H1 (cell line): ENCODE measurements at regions not wholly inside any gene's neighbourhood (a gene's known extent, or its start where the extent isn't known, plus 50 kb on each side); places are given as distances from the start of the nearest gene placed in this dataset.

Experiments
- CTCF ChIA-PET: fragments of 300-600 bp; sonication (Branson Sonifier 250); formaldehyde crosslinking; loops from one replicate; lab custom pipeline; 2021; ENCODE audit not compliant: partially characterized antibody; lab: Charles Lee
- POLR2A ChIA-PET: fragments of 300-600 bp; sonication (Branson Sonifier 250); formaldehyde crosslinking; loops from one replicate; lab custom pipeline; 2021; ENCODE audit warnings: inconsistent platforms; ENCODE audit not compliant: partially characterized antibody; lab: Charles Lee
- DNase-seq, 2 experiments: peaks; one replicate each; pipeline versions ENCODE4 v3.0.0 to v3.0.0-alpha.2; 2010 to 2022; ENCODE audit warnings: low spot score in 2 of 2, low read depth in 1 of 2, mixed read lengths in 1 of 2
- FAIRE-seq: peaks from 2 replicates; lab custom pipeline; 2011; peaks lifted over from hg19 to GRCh38; lab: Jason Lieb, UNC
- H2AFZ ChIP-seq: 2 replicates; pipeline ENCODE4 v1.8.1; 2012; ENCODE audit warnings: low read length, inconsistent platforms
- H2AK5ac ChIP-seq: 2 replicates; pipeline ENCODE4 v1.6.1; 2013; ENCODE audit warnings: low read depth, low read length
- H2BK120ac ChIP-seq: replicated peaks from 2 replicates; pipeline ENCODE3; 2013; ENCODE audit warnings: low read depth, low read length, inconsistent platforms
- H2BK12ac ChIP-seq: 2 replicates; pipeline ENCODE4 v1.6.1; 2013; ENCODE audit warnings: low read depth, low read length
- H2BK15ac ChIP-seq: 2 replicates; pipeline ENCODE4 v1.6.1; 2013; ENCODE audit warnings: low read length
- H2BK20ac ChIP-seq: 2 replicates; pipeline ENCODE4 v1.6.1; 2013; ENCODE audit warnings: low read length
- H2BK5ac ChIP-seq: 2 replicates; pipeline ENCODE4 v1.6.1; 2013; ENCODE audit warnings: low read depth, low read length
- H3K14ac ChIP-seq: 2 replicates; pipeline ENCODE4 v1.6.1; 2013; ENCODE audit warnings: inconsistent platforms; ENCODE audit not compliant: insufficient read length
- H3K18ac ChIP-seq: 2 replicates; pipeline ENCODE4 v1.6.1; 2013; ENCODE audit warnings: low read length; ENCODE audit errors: extremely low read depth
- H3K23ac ChIP-seq: 2 replicates; pipeline ENCODE4 v1.6.1; 2013; ENCODE audit warnings: inconsistent platforms; ENCODE audit not compliant: insufficient read length
- H3K23me2 ChIP-seq: 2 replicates; pipeline ENCODE4 v1.6.1; 2013; ENCODE audit warnings: low read depth, low read length
- H3K27ac ChIP-seq: 2 replicates; pipeline ENCODE4 v1.6.1; 2011; ENCODE audit warnings: low read depth, low read length, inconsistent platforms
- H3K27me3 ChIP-seq, 4 experiments: replicated peaks in 1 of 4; 1 replicate in 1 of 4; 2 replicates in 3 of 4; pipeline versions ENCODE4 v1.6.1 to v1.8.1; 2011 to 2013; ENCODE audit warnings: low read length in 3 of 4, mild to moderate bottlenecking in 3 of 4, inconsistent platforms in 2 of 4, mixed read lengths in 2 of 4, moderate library complexity in 1 of 4; ENCODE audit not compliant: control insufficient read depth in 3 of 4, insufficient read depth in 3 of 4; ENCODE audit errors: extremely low read depth in 1 of 4
- H3K36me3 ChIP-seq, 4 experiments: 2 replicates each; pipeline versions ENCODE4 v1.6.1 to v1.8.1; 2011 to 2013; ENCODE audit warnings: mild to moderate bottlenecking in 4 of 4, low read length in 3 of 4, moderate library complexity in 2 of 4, control low read depth in 1 of 4, inconsistent platforms in 1 of 4; ENCODE audit not compliant: insufficient read depth in 4 of 4, control insufficient read depth in 2 of 4
- H3K4ac ChIP-seq: replicated peaks from 2 replicates; pipeline ENCODE3; 2013; ENCODE audit warnings: low read length, low read depth, mixed read lengths, inconsistent platforms; ENCODE audit not compliant: insufficient read length
- H3K4me1 ChIP-seq, 4 experiments: replicated peaks in 1 of 4; 1 replicate in 1 of 4; 2 replicates in 3 of 4; pipeline versions ENCODE4 v1.6.1 to v1.8.1; 2011 to 2013; ENCODE audit warnings: low read length in 3 of 4, inconsistent platforms in 2 of 4, mixed read lengths in 1 of 4; ENCODE audit not compliant: insufficient read depth in 4 of 4, control insufficient read depth in 3 of 4
- H3K4me2 ChIP-seq, 2 experiments: 2 replicates each; pipeline versions ENCODE4 v1.6.1 to v1.8.1; 2011 to 2013; ENCODE audit warnings: low read depth in 2 of 2, low read length in 2 of 2, control low read depth in 1 of 2, inconsistent platforms in 1 of 2, mild to moderate bottlenecking in 1 of 2; ENCODE audit not compliant: insufficient read depth in 1 of 2
- H3K4me3 ChIP-seq, 4 experiments: fragments of 200-600, 300-600 bp in 1 of 4; sonication (generic), shearing (Covaris generic), sonication (Bioruptor Twin) in 1 of 4; 2 replicates each; pipeline versions ENCODE4 v1.5.1 to v1.8.1; 2011 to 2016; ENCODE audit warnings: low read length in 4 of 4, low read depth in 3 of 4, control low read depth in 2 of 4, inconsistent platforms in 2 of 4, mild to moderate bottlenecking in 2 of 4, mixed read lengths in 1 of 4, moderate library complexity in 1 of 4; ENCODE audit not compliant: insufficient read depth in 2 of 4; ENCODE audit errors: extremely low read depth in 1 of 4
- H3K56ac ChIP-seq: replicated peaks from 2 replicates; pipeline ENCODE3; 2013; ENCODE audit warnings: low read depth, mild to moderate bottlenecking, mixed read lengths, low read length, inconsistent platforms; ENCODE audit not compliant: insufficient read length
- H3K79me1 ChIP-seq: 2 replicates; pipeline ENCODE4 v1.6.1; 2013; ENCODE audit warnings: low read depth, low read length, control low read depth
- H3K79me2 ChIP-seq, 2 experiments: 2 replicates each; pipeline versions ENCODE4 v1.6.1 to v1.8.1; 2012 to 2013; ENCODE audit warnings: low read length in 2 of 2, mild to moderate bottlenecking in 2 of 2, inconsistent platforms in 1 of 2; ENCODE audit not compliant: insufficient read depth in 2 of 2, control insufficient read depth in 1 of 2
- H3K9ac ChIP-seq, 4 experiments: replicated peaks in 1 of 4; 1 replicate in 1 of 4; 2 replicates in 3 of 4; pipeline versions ENCODE4 v1.6.1 to v1.8.1; 2011 to 2013; ENCODE audit warnings: low read depth in 3 of 4, low read length in 3 of 4, control low read depth in 2 of 4, mild to moderate bottlenecking in 2 of 4, moderate library complexity in 2 of 4, inconsistent platforms in 1 of 4; ENCODE audit errors: extremely low read depth in 1 of 4
- H3K9me3 ChIP-seq, 2 experiments: 2 replicates each; pipeline versions ENCODE4 v1.6.1 to v1.8.1; 2012 to 2013; ENCODE audit warnings: mild to moderate bottlenecking in 2 of 2, moderate library complexity in 2 of 2, control low read depth in 1 of 2, inconsistent platforms in 1 of 2, low read depth in 1 of 2, low read length in 1 of 2, mixed read lengths in 1 of 2; ENCODE audit not compliant: insufficient read depth in 2 of 2
- H4K20me1 ChIP-seq, 2 experiments: replicated peaks in 1 of 2; 2 replicates each; pipeline versions ENCODE3 to v1.8.1; 2011 to 2013; ENCODE audit warnings: inconsistent platforms in 2 of 2, low read length in 2 of 2, mild to moderate bottlenecking in 1 of 2; ENCODE audit not compliant: insufficient read depth in 2 of 2, control insufficient read depth in 1 of 2
- H4K5ac ChIP-seq: 2 replicates; pipeline ENCODE4 v1.6.1; 2013; ENCODE audit warnings: low read length, low read depth, mixed read lengths, inconsistent platforms; ENCODE audit not compliant: insufficient read length
- H4K8ac ChIP-seq: 2 replicates; pipeline ENCODE4 v1.8.0; 2013; ENCODE audit warnings: mild to moderate bottlenecking, moderate library complexity, low read length, inconsistent platforms; ENCODE audit not compliant: insufficient read depth; ENCODE audit errors: extremely low read depth
- H4K91ac ChIP-seq: replicated peaks from 2 replicates; pipeline ENCODE3; 2013; ENCODE audit warnings: low read length, mixed read lengths, inconsistent platforms; ENCODE audit not compliant: insufficient read length
- BACH1 ChIP-seq: IDR thresholded peaks from 2 replicates; pipeline ENCODE4 v1.6.1; 2012; ENCODE audit warnings: low read length, improper control_type of control experiment
- KDM5A ChIP-seq: fragments of 200-600 bp; IDR thresholded peaks from 2 replicates; pipeline ENCODE4 v1.7.1; 2012; ENCODE audit warnings: mild to moderate bottlenecking, low read length, inconsistent platforms, mixed read lengths
- WGBS, 2 experiments: shearing (Covaris generic) in 1 of 2; methylation state at CpG; one replicate each; pipeline versions ENCODE4 v1.1.6 to v1.1.7; 2013 to 2015; ENCODE audit warnings: low lambda C conversion rate in 2 of 2, mixed read lengths in 2 of 2, inconsistent platforms in 1 of 2, low coverage in 1 of 2, missing lambda C conversion rate in 1 of 2; ENCODE audit not compliant: insufficient replicate concordance in 2 of 2, insufficient coverage in 1 of 2, insufficient read length in 1 of 2; ENCODE audit errors: extremely low coverage in 1 of 2, missing lambda C conversion rate in 1 of 2; 5-methylcytosine and 5-hydroxymethylcytosine counted together

- FAIRE-seq (no peak), DNase-seq (no peak)
- CTCF ChIA-PET = interaction anchor here (1.1 to 10.6 kb wide), 6 partner anchors 10 to 43 kb away, joined by 6 to 105 read pairs (median 9); no protein-coding TSS in a partner anchor
- no peak overlapping the region for H3K27ac ChIP-seq
- no peak overlapping the region for H3K14ac ChIP-seq
- no peak overlapping the region for H4K8ac ChIP-seq
- H2BK5ac ChIP-seq = no peak overlapping the region
- H3K79me1 ChIP-seq = no peaks in the 10 kb centered on the region
- no peak overlapping the region for H3K4ac ChIP-seq
- POLR2A ChIA-PET = no interaction called here
- H3K36me3 ChIP-seq = no peaks in the 10 kb centered on the region
- no peak overlapping the region for H2BK12ac ChIP-seq
- H3K23me2 ChIP-seq = no peaks in the 10 kb centered on the region
- no peak overlapping the region for H3K56ac ChIP-seq
- H3K4me1 ChIP-seq = peaks cover 0 to 5% (median 0%) of the 10 kb centered on the region in 4 experiments; a peak in 4 of 7 replicates
- H4K91ac ChIP-seq = no peak overlapping the region
- H2AFZ ChIP-seq = no peak overlapping the region
- H3K4me2 ChIP-seq = no peak overlapping the region
- H3K4me3 ChIP-seq = no peak overlapping the region
- WGBS, 2 experiments = 92% methylated on average over 8 of the region's 8 CpGs; no CpG with 5 or more reads in 1 of the 2 experiments
- no peak overlapping the region for H2BK20ac ChIP-seq
- H4K20me1 ChIP-seq = peaks cover 0 to 2% of the 10 kb centered on the region in 2 experiments
- no peak overlapping the region for H2AK5ac ChIP-seq
- peaks cover 13 to 19% (median 16%) of the 10 kb centered on the region in 4 experiments for H3K27me3 ChIP-seq
- no peak overlapping the region for H2BK15ac ChIP-seq
- no peak overlapping the region for H2BK120ac ChIP-seq
- H3K9me3 ChIP-seq = no peaks in the 10 kb centered on the region
- no peak overlapping the region for H4K5ac ChIP-seq
- H3K18ac ChIP-seq = no peak overlapping the region
- H3K79me2 ChIP-seq = no peaks in the 10 kb centered on the region
- H3K9ac ChIP-seq = no peak overlapping the region
- no peak overlapping the region for H3K23ac ChIP-seq
- no peak for TF ChIP-seq BACH1
- TF ChIP-seq KDM5A = no peak
Observed at GRCh38 chr15:31477851-31478701, 151.4 kb downstream of the KLF13 start.
